ENCODE measurements at regions not wholly inside any gene's neighbourhood (a gene's known extent, or its start where the extent isn't known, plus 50 kb on each side); places are given as distances from the start of the nearest gene placed in this dataset.

- no peak for TF ChIP-seq USF1 (IDR thresholded peaks at IDR 0.05; ENCODE audit: borderline replicate concordance, extremely low read length, insufficient read depth, low read depth, low read length)
- TF ChIP-seq BCL11A (IDR thresholded peaks at IDR 0.05; ENCODE audit: low read depth, low read length) = no peak
- no peak for TF ChIP-seq ATF7 (IDR thresholded peaks at IDR 0.05; ENCODE audit: low read depth)
- TF ChIP-seq E2F8 (IDR thresholded peaks at IDR 0.05; ENCODE audit: low read depth, partially characterized antibody) = no peak
These were observed 548.9 kb downstream of the MATN1 start (continued) for GRCh38 chr1:30174499-30174898.

- BruUV-seq (replicated peaks) = no TSS peak
- Histone ChIP-seq H3K79me2 (ENCODE audit: control insufficient read depth, insufficient read depth, low read length) (no peaks in the 10 kb centered on the region), H3K27ac (ENCODE audit: control insufficient read depth, insufficient read depth) (no peak overlapping the region), H3K4me2 (ENCODE audit: control insufficient read depth, insufficient read depth) (no peak overlapping the region), H3K36me3 (ENCODE audit: control insufficient read depth in 2 of 2, insufficient read depth in 2 of 2, low read length in 1 of 2) (no peaks in the 10 kb centered on the region), H3K9me3 (replicated peaks; ENCODE audit: control insufficient read depth, insufficient read depth, low read length) (no peaks in the 10 kb centered on the region), H3K27me3 (replicated peaks in 1 of 2; ENCODE audit: control insufficient read depth in 2 of 2, insufficient read depth in 2 of 2, low read length in 1 of 2) (peaks cover 0 to 2% of the 10 kb centered on the region in 2 experiments; a peak in 1 of 4 replicates), H3K4me1 (ENCODE audit: control insufficient read depth, insufficient read depth, low read length) (no peaks in the 10 kb centered on the region), H2AFZ (ENCODE audit: control insufficient read depth, low read depth, low read length) (no peak overlapping the region), H3K9ac (ENCODE audit: control insufficient read depth, insufficient read depth, low read length) (no peak overlapping the region), H3K4me3 (no peak overlapping the region), H4K20me1 (ENCODE audit: control insufficient read depth, insufficient read depth) (no peaks in the 10 kb centered on the region)
- intact Hi-C loops (cut with micrococcal nuclease; ENCODE audit: unreplicated experiment) (no loop called here), in situ Hi-C loops (cut with MboI) (no loop called here)
- ChIA-PET SMC1A (ENCODE audit: uncharacterized antibody, unreplicated experiment) (no interaction called here), RAD21 (ENCODE audit: unreplicated experiment) (no interaction called here), POLR2A (no interaction called here), CTCF (no interaction called here)
- FAIRE-seq (no peak), ATAC-seq (no peak), DNase-seq (ENCODE audit: low read depth, low spot score) (no peak)
- TF ChIP-seq SMC3 (IDR thresholded peaks at IDR 0.05; ENCODE audit: borderline replicate concordance, low read length) = no peak
- 5% methylated on average over 2 of the region's 2 CpGs for WGBS (ENCODE audit: insufficient coverage, insufficient replicate concordance, low lambda C conversion rate, missing lambda C conversion rate)
These were observed 549.8 kb downstream of the MATN1 start for GRCh38 chr1:30173560-30173959.
